HG03175 (cell line): ENCODE measurements at regions not wholly inside any gene's neighbourhood (a gene's known extent, or its start where the extent isn't known, plus 50 kb on each side); places are given as distances from the start of the nearest gene placed in this dataset.
A peak's percentile ranks its signal among the peaks of the same experiment; 100 is the strongest.
"Not testable (repeated sequence)": the region's sequence is repeated elsewhere in the genome, so short reads cannot be mapped to it uniquely, and the experiment has no call there.

ENCODE experiments used
- ATAC-seq: cut with Tn5 transposase; IDR thresholded peaks from one replicate; pipeline ENCODE4 v1.9.1; 2021; ENCODE audit warnings: mild to moderate bottlenecking, moderate library complexity; ENCODE audit not compliant: unreplicated experiment

DNA sequence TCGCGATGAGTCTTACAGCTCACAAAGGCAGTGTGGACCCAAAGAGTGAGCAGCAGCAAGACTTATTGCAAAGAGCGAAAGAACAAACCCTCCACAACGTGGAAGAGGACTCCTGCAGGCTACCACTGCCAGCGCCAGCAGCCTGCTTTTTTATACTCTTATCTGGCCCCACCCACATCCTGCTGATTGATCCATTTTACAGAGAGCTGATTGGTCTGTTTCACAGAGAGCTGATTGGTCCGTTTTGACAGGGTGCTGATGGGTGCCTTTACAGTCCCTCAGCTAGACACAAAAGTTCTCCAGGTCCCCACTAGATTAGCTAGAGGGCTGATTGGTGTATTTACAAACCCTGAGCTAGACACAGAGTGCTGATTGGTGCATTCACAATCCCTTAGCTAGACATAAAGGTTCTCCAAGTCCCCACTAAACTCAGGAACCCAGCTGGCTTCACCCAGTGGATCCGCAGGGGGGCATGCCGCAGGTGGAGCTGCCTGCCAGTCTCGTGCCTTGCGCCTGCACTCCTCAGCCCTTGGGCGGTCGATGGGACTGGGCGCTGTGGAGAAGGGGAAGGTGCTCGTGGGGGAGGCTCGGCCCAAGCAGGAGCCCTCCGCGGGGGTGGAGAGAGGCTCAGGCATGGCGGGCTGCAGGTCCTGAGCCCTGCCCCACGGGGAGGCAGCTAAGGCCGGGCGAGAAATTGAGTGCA, 75.7 kb downstream of the QDPR start:
- ATAC-seq = not testable (repeated sequence)

DNA sequence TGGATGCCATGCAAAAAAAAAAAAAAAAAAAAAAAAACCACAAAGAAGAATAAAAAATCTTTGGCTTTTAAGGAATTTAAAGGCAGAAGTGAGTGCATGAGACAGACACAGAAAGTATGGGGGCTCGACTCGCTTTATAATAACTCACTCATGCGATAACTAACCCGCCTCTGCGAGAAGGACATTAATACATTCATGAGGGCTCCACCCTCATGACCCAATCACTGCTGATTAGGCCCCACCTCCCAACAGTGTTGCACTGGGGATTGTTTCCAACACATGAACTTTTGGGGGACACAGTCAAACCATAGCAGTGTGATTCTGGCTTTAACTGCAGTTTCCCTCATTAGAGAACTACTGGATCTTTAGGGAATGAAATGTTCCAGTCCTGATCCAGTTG, 78.1 kb downstream of the QDPR start:
- ATAC-seq = no peak

DNA sequence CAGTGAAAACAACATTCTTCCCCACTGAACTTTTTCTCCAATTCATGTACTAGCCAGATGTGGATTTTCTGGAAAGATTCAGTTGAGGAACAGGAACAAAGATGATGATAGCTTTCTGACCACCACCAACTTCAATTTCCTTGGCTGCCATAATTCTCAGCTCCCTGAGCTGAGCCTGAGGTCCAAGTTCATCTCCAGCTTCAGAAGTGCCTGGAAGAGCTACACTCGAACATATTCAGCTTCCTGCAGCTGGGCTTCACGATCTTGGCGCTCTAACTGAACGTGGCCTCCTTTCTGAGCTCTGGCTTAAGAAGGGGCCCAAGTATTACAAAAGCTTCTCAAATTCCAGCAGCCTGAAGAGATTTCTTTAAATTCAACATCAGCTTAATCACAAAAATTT, 83.9 kb downstream of the QDPR start:
- no peak for ATAC-seq

DNA sequence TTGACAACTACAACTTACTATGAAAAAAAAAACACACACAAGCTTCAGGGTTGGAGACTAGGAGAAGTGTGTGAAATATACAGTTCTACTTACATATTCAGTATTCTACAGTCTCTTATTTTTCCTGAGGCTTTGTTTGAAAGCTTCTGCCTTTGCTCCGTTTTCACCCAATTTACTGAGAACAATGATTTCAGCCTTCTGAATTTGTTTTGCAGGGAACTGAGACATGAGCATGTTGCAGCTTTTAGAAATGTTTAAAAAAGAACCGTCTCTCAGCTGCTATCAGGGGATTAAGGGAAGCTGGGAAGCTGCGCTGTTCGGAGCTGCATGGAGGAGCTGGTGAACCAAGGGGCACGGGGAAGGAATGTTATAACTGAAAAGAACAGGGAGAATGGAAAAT, 85.7 kb downstream of the QDPR start:
- ATAC-seq = no peak

DNA sequence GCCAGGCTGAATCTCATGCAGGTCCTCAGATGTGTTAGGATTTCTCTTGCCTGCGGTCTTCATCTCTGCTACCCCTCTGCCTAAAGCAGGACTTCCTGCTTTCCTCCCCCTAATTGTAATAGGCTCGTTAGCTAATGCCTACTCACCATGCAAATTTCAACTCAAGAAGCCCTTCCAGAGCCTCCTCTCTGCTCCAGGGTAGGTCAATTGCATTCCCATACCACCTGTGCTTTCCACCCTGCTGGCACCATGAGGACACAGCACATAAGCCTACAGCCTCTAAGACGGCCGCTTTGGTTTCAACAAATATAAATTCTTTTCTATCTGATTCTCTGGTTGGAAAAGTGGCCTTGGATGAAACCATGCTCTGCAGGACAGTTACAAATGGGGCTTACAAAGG, 93.9 kb downstream of the QDPR start:
- no peak for ATAC-seq

DNA sequence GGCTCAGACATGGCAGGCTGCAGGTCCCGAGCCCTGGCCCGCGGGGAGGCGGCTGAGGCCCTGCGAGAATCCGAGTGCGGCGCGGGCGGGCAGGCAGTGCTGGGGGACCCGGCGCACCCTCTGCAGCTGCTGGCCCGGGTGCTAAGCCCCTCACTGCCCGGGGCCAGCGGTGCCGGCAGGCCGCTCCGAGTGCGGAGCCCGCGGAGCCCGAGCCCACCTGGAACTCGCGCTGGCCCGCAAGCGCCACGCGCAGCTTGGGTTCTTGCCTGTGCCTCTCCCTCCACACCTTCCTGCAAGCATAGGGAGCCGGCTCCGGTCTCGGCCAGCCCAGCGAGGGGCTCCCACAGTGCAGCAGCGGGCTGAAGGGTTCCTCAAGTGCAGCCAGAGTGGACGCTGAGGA, 97.5 kb downstream of the QDPR start:
- no peak for ATAC-seq

DNA sequence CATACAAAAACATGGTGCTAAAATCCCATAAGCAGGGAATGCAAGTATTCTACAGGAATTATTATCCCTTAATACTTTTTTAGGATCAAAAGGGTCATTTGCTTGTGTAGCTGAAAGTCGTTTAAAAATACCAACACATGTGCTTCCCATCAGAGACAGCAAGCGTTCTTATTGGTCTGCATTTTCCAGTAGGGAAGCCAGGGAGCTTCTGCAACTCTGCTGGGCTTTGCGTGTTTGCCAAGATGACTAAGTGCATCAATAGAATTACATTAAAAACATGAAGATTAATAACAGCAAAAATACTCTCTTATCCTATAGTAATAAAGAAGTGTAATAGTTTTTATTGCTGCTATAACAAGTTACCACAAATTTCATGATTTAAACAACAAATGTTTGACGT, 111.2 kb downstream of the QDPR start:
- no peak for ATAC-seq

DNA sequence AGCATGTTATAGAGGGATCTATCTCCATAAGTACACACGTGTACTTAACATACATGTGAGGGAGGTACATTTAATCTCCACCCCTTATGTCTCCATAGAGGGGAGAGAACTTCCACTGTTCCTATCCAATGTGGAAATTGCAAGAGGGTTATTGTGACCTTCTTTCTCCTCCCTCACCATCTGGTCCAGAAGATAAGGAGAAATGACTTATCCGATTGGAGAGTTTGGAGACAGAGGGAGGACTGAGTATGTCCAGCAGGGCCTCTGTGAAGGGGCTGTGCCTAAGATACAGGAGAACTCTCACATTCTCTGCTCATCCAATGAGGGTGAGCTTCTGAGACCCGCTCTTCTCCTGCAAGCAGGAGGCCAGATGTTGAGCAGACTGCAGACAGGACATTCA, 113.1 kb downstream of the QDPR start:
- ATAC-seq = no peak

DNA sequence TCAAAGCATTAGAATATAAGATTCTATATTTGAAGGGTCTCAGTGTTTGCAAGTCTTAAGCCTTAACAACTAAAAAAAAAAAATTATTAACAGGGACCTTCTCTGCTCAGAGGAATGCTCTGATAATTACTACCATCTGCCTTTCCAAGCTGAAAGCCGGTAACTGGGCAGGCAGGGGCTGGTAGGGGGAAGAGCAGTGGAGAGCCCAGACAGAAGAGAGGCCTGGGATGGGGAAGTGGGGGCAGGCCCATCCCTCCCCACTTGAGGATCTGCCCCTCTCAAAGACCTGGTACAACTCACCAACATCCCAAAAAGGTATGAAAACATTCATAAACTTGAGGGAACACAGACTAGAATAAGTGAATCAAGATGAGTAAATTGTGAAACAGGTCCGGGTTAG, 113.9 kb downstream of the QDPR start:
- no peak for ATAC-seq

DNA sequence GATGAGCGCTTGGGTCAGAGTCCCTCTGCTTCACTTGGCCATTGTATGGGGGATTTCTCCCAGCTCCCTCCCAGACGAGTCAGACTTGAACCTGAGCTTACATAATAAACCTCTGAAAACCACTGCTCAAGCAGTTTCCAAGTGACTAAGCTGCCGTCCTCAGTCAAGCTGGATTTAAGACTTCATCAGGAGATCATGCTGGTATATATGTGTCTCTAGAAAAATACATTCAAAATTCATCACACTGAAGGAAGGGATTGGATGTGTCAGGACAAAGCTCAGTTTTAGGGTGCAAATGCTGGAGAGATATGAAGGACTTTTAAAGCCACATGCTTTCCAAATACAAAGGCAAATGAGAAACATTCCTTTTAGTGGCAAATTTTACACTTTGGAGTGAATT, 114.3 kb downstream of the QDPR start:
- no peak for ATAC-seq

DNA sequence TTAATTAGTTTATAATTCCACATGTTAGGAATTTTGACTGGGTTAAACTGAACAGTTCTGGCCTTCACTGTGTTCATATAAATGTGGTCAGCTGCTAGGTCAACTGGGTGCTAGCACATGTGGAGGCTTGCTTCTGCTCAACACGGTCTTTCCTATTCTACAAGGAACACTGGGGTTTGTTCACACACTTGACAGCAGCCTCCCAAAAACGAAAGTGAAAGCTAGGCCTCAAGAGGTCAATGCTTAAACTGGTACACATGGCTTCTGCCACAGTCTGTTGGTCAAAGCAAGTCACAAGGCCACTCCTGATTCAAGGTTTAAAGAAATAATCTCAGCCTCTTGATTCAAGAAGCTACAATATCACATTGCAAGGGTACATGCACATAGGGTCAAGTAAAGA, 126.5 kb downstream of the QDPR start:
- ATAC-seq = peak; percentile 50

DNA sequence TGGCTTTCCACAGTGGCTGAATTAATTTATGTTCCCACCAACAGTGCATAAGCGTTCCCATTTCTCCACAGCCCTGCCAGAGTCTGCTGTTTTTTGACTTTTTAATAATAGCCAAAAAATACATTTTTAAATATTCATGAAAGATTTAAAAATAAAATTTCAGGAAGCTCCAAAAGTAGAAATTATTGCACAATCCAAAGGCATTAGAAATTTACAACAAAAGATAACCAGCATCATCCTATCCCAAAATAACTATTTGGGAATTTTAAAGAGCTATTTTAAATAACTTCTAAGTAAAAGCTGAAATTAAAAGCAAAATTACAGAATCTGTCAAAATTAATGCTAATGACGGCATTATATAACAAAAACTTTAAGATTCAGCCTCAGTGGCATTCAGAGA, 131.5 kb downstream of the QDPR start:
- ATAC-seq = no peak

DNA sequence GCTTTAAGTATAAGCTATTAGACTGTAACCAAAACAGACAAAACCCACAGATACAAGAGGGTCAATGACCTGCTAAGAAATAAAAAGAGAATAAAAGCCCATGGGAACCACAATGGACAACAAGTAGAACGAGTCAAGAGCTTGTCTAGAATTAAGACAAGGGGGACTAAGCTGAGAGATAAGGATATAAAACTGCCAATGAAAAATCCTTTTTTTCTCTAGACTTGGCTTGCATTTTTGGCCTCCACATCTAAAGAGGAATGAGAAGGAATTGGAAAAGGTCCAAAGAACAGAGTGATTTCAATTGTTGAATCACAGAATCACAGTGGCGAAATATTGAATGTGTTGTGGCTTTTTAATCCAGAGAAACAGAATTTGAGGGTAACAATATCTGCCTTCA, 135.7 kb downstream of the QDPR start:
- no peak for ATAC-seq

DNA sequence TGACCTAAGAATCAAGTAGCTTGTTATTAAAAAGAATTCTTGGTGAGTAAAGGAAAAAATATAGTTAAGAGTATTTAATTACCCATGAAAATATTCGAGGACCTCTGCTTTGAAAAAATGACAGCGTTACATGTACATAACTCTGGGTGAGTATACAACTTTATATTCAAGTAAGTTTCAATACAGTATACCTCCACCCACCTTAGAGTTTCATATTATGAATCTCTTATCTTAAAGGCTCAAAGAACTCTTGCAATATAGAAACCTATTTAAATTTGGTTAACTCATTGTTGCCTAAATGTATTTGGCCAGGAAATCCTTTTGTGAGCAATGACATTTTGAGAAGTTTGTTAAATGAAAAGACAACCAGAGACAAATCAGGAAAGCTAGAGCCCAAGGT, 138.2 kb downstream of the QDPR start:
- no peak for ATAC-seq

DNA sequence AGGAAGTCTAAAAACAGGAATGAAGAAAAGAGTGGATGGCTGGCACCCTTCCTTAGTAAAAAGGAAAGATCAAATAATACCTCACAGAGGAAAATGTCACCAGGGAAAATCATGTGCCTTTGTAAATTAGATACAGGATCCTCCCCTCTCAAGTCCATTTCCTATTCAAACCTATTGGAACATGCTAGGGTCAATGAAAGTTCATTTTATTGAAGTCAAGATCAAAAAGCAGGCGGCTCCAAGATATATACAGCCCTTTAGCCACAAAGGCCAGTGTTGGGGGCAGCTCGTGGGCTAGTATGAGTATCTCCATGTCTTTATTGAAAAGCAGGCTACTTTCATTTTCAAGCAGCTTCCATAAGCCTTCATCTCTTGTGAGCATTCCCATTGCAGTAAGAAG, 141.1 kb downstream of the QDPR start:
- ATAC-seq = no peak

DNA sequence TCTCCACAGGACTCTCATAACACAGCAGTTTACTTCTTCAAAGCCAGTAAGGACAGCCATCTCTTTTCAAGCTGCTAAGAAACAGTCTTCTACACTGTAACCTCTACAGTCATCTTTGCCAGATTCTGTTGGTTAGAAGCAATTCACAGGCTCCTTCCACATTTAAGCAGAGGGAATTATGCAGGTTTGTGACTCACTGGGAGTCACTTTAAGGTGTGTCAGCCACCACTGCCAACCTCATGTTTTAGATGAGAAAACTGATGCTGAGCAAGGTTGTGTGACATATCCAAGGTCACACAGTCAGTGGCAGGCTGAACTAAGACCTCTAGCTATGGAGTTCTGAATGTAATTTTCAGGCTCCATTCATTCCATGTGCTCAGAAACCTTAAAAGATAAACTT, 143.5 kb downstream of the QDPR start:
- ATAC-seq = no peak

DNA sequence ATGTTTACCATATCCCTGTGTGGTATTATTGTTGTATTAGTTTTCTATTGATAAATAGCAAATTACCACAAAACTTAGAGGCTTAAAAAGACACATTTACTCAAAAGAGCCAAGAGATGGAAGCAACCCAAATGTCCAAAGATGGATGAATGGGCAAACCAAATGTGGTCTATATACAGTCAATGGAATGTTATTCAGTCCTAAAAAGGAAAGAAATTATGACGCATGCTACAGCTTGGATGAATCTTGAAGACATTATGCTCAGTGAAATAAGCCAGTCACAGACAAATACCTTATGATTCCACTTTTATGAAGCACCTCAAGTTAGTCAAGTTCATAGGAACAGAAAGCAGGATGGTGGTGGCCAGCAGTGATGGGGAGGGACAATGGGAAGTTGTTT, 144.7 kb downstream of the QDPR start:
- no peak for ATAC-seq

DNA sequence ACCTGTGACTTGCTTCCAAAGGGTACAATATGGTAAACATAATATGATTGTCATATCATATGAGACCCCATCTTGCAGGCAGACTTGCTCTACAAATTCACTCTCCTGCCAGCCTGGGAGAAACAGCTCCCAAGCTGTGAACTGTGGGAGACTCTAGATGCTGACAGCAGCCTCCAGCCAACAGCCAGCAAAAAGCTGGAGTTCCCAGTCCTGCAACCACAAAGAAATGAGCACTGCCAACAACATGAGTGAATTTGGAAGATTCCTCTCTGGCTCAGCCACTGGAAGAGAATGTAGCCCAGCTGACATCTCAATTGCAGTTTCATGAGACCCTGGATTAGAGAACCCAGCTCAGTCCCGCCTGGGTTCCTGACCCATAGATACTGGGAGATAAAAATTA, 145.4 kb downstream of the QDPR start:
- ATAC-seq = no peak

DNA sequence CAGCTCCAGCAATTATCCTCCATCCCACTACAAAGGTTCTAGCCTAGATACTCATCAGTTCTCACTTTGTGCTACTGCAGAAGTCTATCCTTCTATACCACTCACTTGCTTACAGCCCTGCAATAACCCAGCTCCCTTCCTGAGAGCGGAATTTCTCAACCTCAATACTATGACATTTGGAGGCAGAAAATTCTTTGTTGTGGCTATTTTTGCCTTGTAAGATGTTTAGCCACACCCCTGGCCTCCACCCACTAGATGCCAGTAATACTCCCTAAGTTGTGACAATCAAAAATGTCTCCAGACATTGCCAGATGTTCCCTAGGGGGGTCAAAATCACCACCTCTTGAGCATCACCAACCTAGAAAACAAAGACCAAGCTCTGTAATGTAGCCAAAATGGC, 149.5 kb downstream of the QDPR start:
- no peak for ATAC-seq

DNA sequence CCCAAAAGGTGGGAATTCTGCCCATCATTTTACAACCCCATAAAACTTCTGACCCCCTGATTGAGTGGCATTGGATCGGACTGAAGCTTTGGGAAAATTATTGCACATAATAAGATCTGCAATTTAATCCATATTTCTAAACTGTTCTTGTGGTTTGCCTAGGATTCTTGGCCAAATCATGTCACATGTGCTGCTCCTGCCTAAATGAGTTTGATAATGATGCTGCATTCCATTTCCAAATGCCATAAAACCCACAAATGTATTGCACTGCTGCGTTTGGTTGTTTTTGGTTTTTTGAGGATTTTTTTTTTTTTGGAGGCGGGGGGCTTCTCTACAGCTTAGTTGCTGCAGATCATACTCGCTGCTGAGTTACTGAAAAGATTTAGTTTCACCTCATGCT, 153.6 kb downstream of the QDPR start:
- ATAC-seq = no peak

DNA sequence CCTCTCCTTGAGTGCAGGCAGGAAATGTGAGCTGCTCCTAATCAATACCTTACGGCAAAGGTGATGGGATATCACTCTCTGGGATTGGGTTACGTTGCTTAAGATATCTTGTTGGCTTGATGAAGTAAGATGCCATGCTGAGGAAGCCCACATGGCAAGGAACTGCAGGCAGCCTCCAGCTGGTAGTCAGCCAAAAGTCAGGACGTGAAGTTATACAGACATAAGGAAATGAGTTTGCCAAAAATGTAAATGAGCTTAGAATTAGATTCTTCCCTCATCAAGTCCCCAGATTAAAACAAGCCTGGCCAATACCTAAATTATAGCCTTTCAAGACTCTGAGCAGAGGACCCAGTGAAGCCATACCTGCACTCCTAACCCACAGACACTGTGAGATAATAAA, 155.0 kb downstream of the QDPR start:
- no peak for ATAC-seq

DNA sequence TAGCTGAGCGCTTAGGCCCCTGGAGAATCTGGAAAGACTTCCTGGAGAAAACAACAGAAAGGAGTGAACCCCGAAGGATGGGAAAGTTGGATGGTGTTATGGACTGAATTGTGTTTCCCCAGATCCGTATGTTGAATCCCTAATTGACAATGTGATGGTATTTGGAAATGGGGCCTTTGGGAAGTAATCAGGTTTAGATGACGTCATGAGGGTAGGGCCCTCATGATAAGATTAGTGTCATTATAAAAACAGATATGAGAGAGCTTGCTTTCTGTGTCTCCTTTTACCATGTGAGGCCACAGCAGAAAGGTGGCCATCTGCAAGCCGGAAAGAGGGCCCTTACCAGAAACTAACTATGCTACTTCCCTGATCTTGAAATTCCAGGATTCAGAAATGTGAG, 159.5 kb downstream of the QDPR start:
- ATAC-seq = no peak

DNA sequence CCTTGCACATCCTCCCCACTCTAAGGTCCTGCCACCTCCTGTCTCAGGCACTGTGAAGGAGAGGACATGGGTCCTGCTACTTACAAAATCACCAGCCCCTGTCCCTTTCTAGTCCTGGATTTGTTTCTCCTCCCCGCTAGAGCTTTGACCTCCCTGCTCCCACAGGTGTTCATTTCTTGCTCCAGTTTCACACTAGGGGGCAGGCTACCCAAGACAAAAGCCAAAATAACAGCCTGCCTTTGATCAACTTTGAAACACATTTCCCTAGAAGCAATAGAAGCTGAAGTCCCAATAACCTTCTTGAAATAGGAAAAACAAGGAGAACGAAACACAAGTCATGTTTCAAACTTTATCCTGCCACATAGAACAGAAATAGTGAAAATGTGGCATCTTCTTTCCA, 164.4 kb downstream of the QDPR start:
- ATAC-seq = no peak

DNA sequence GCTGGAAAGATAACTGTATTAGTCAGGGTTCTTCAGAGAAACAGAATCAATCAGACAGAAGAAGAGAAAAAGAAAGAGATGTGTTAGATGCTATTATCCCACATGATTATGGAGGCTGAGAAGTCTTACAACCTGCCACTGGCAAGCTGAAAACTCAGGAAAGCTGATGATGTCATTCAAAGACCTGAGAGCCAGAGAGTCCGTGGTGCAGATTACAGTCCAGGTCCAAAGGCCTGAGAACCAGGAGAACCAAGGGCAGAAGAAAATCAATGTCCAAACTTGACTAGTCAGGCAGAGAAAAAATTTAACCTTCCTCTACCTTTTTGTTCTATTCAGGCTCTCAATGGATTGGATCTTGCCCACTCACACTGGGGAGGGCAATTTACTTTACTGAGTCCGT, 172.5 kb downstream of the QDPR start:
- no peak for ATAC-seq
